ENCODE measurements at regions not wholly inside any gene's neighbourhood (a gene's known extent, or its start where the extent isn't known, plus 50 kb on each side); places are given as distances from the start of the nearest gene placed in this dataset.

DNA sequence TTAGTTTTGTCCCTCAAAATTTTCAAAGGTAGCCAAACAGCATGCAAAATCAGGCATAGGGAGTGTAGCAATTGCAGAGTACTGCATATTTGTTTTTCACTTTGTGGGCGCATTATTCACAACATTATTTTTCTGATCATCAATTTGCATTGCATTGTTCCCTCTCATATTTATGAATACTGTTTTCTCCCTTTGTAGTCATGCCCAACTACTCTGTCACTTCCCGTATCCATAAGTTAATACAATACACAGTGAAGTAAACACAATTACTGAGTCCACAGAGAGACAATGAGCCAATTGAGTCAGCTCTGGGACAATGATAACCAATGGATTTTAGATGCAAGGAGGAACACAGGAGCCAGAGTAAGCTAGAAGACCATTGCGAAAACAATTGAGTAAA is 944.0 kb upstream of the ADGRL4 start:
- H3K27ac ChIP-seq, result no peak overlapping the region
- no peak overlapping the region for H3K4me3 ChIP-seq
- TF ChIP-seq, protein P1, sequence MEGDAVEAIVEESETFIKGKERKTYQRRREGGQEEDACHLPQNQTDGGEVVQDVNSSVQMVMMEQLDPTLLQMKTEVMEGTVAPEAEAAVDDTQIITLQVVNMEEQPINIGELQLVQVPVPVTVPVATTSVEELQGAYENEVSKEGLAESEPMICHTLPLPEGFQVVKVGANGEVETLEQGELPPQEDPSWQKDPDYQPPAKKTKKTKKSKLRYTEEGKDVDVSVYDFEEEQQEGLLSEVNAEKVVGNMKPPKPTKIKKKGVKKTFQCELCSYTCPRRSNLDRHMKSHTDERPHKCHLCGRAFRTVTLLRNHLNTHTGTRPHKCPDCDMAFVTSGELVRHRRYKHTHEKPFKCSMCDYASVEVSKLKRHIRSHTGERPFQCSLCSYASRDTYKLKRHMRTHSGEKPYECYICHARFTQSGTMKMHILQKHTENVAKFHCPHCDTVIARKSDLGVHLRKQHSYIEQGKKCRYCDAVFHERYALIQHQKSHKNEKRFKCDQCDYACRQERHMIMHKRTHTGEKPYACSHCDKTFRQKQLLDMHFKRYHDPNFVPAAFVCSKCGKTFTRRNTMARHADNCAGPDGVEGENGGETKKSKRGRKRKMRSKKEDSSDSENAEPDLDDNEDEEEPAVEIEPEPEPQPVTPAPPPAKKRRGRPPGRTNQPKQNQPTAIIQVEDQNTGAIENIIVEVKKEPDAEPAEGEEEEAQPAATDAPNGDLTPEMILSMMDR (IDR thresholded peaks at IDR 0.05), result no peak
- no peaks in the 10 kb centered on the region for H3K9me3 ChIP-seq
- H3K27me3 ChIP-seq (replicated peaks; ENCODE audit: insufficient read depth), result no peaks in the 10 kb centered on the region
- H3K4me1 ChIP-seq (ENCODE audit: control insufficient read depth in 1 of 2, low read depth in 2 of 2), result no peaks in the 10 kb centered on the region
- no peaks in the 10 kb centered on the region for H3K36me3 ChIP-seq
- no peak for DNase-seq (ENCODE audit: low spot score)
- ATAC-seq (ENCODE audit: insufficient number of reproducible peaks, low FRiP score, low read depth), result no peak

- H3K36me3 ChIP-seq, result no peaks in the 10 kb centered on the region
- ATAC-seq (ENCODE audit: insufficient number of reproducible peaks, low FRiP score, low read depth), result no peak
- H3K4me3 ChIP-seq, result no peak overlapping the region
- no peak overlapping the region for H3K27ac ChIP-seq
- no peaks in the 10 kb centered on the region for H3K9me3 ChIP-seq
- TF ChIP-seq, protein P1 (IDR thresholded peaks at IDR 0.05), result no peak
- no peak for DNase-seq (ENCODE audit: low spot score)
- H3K27me3 ChIP-seq (replicated peaks; ENCODE audit: insufficient read depth), result no peaks in the 10 kb centered on the region
- no peaks in the 10 kb centered on the region for H3K4me1 ChIP-seq (ENCODE audit: control insufficient read depth in 1 of 2, low read depth in 2 of 2)
Observed at GRCh38 chr1:79945391-79945790, 938.9 kb upstream of the ADGRL4 start.

DNA sequence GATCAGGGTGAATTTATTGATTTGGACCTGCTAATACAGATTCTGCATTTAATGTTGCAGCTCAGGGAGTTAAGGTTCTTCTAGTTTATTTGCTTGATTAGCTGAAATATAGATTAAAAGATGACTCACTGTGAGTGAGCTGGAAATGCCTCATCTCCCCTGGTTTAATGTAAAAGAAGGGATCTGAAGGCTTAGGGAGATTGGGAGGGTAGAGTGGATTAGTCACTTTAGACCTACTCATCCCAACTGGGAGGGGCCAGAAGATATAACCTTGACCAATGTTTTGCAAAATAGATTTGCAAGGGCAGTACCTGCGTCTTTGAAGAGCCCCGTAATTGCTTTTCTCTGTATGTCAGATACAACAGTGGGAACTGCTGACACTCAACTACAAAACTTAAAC is 922.8 kb upstream of the ADGRL4 start:
- no peak overlapping the region for H3K27ac ChIP-seq
- no peak for ATAC-seq (ENCODE audit: insufficient number of reproducible peaks, low FRiP score, low read depth)
- H3K4me3 ChIP-seq, result no peak overlapping the region
- H3K9me3 ChIP-seq, result no peaks in the 10 kb centered on the region
- H3K36me3 ChIP-seq, result no peaks in the 10 kb centered on the region
- H3K4me1 ChIP-seq (ENCODE audit: control insufficient read depth in 1 of 2, low read depth in 2 of 2), result no peaks in the 10 kb centered on the region
- H3K27me3 ChIP-seq (replicated peaks; ENCODE audit: insufficient read depth), result no peaks in the 10 kb centered on the region
- TF ChIP-seq, protein P1 (IDR thresholded peaks at IDR 0.05), result no peak
- DNase-seq (ENCODE audit: low spot score), result no peak

DNA sequence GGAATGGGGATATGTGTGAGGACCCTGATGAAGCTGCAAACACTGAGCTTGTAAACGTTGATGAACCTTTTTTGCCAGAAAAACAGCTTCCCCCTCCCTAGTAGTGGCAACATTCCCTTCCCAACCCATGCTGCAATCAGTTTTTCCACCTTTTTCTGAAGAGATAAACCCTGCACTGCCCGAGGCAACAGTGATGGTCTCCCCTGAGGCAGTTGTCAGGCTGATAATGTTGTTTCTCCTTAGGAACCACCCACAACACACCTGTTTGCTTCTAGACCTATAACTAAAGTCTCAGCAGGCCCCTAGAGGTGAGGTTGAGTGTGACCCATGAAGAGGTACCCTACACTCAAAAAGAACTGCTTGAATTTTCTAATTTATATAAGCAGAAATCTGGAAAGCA is 922.4 kb upstream of the ADGRL4 start:
- TF ChIP-seq, protein P1 (IDR thresholded peaks at IDR 0.05), result no peak
- H3K9me3 ChIP-seq, result no peaks in the 10 kb centered on the region
- no peak overlapping the region for H3K27ac ChIP-seq
- DNase-seq (ENCODE audit: low spot score), result no peak
- no peak for ATAC-seq (ENCODE audit: insufficient number of reproducible peaks, low FRiP score, low read depth)
- H3K4me3 ChIP-seq, result no peak overlapping the region
- no peaks in the 10 kb centered on the region for H3K4me1 ChIP-seq (ENCODE audit: control insufficient read depth in 1 of 2, low read depth in 2 of 2)
- no peaks in the 10 kb centered on the region for H3K27me3 ChIP-seq (replicated peaks; ENCODE audit: insufficient read depth)
- no peaks in the 10 kb centered on the region for H3K36me3 ChIP-seq

DNA sequence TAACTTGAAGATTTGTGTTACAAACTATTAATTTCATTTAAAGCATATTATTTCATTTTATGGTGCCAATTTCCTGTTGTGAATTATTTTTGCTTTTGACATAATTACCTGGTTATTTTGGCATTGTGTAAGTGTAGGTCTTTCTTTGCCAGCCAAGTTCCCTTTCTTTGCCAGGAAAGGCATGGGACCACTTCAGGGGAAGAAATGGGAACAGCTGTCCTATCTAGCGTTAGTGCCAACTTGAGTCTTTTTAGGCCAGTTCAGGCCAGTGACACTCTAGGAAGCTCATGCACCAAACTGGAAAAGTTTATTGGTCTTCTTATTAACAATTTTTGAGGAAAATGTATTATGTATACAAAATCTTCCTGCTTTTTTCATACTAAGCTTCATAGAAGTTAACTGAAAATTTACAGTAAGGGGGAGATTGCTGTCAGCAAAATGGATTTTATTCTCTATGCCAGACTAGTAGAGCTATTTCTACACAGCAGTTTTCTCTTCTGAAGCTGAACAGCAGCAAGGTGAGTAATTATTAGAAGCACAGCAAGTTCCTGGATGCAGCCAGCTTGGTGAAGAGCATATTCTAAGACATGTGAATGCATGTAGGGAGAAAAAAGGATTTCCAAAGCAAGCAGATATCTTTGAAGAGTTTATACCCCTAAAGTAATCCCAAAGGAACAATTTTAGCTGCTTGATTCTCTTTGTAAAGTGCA is 914.6 kb upstream of the ADGRL4 start:
- DNase-seq (ENCODE audit: low spot score) (no peak), ATAC-seq (ENCODE audit: insufficient number of reproducible peaks, low FRiP score, low read depth) (no peak)
- Histone ChIP-seq H3K9me3 (no peaks in the 10 kb centered on the region), H3K4me3 (no peak overlapping the region), H3K27me3 (replicated peaks; ENCODE audit: insufficient read depth) (no peaks in the 10 kb centered on the region), H3K4me1 (ENCODE audit: control insufficient read depth in 1 of 2, low read depth in 2 of 2) (peaks cover 0 to 7% of the 10 kb centered on the region in 2 donors), H3K36me3 (no peaks in the 10 kb centered on the region), H3K27ac (no peak overlapping the region)
- TF ChIP-seq, protein P1 (IDR thresholded peaks at IDR 0.05), result no peak
